ENCODE measurements at regions not wholly inside any gene's neighbourhood (a gene's known extent, or its start where the extent isn't known, plus 50 kb on each side); places are given as distances from the start of the nearest gene placed in this dataset.

DNA sequence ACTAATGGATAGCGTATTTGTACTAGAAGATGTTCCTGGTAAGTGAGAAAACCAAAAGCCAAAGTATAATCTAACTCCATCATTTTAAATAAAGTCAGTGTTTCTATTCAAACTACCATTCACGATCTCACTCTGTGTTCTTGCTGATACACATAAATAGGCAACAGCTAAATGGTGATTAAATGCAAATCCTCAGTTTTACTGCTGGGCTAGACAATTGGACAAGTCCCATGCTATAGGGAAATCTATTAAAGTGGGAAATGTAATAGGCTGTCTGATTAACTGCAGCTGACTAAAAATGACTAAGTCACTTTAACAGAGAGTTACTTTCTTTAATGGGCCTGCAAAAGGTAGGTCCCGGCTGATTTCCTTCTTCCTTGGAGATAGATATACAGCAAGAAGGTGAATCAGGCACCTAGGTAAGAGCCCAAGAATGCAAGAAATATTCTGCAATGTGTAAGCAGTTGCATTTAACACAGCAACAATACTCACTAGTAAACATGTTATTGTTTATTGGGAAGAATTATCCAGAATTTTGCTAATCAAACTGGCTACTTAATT, 298.4 kb downstream of the SLITRK6 start:
- TF ChIP-seq, protein P1, sequence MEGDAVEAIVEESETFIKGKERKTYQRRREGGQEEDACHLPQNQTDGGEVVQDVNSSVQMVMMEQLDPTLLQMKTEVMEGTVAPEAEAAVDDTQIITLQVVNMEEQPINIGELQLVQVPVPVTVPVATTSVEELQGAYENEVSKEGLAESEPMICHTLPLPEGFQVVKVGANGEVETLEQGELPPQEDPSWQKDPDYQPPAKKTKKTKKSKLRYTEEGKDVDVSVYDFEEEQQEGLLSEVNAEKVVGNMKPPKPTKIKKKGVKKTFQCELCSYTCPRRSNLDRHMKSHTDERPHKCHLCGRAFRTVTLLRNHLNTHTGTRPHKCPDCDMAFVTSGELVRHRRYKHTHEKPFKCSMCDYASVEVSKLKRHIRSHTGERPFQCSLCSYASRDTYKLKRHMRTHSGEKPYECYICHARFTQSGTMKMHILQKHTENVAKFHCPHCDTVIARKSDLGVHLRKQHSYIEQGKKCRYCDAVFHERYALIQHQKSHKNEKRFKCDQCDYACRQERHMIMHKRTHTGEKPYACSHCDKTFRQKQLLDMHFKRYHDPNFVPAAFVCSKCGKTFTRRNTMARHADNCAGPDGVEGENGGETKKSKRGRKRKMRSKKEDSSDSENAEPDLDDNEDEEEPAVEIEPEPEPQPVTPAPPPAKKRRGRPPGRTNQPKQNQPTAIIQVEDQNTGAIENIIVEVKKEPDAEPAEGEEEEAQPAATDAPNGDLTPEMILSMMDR (conservative IDR thresholded peaks at IDR 0.05), result no peak
- no peak overlapping the region for H3K27ac ChIP-seq

DNA sequence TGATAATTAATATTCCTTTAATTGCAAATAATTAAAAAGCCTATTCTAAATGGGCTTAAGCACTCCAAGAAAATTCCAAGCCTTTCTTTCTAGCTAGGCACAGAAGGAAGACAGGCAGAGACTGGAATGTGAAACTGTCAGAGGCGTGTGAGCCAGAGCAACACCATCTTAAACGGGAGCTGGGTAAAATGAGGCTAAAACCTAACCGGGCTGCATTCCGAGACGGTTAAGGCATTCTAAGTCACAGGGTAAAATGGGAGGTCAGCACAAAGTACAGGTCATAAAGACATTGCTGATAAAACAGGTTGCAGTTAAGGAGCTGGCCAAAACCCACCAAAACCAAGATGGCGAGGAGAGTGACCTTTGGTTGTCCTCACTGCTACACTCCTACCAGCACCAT, 300.4 kb downstream of the SLITRK6 start:
- TF ChIP-seq, protein P1 (conservative IDR thresholded peaks at IDR 0.05), result no peak
- no peak overlapping the region for H3K27ac ChIP-seq

DNA sequence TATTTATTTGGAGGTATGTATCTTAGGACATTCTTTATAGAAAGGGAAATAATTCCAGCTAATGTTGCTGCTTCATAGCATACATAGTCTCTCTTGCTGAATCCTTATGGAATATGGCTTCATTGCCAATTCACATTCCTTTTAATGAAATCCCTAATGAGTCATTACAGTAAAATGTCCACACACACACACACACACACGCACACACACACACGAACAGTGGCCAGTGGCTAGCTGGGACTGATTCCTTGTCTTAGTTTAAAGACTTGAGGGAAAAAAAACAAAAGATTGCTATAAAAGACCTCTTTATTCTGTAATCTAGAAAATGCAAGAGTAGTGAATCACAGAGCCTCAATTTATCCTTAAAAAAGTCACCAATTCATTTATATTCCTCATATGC, 301.6 kb downstream of the SLITRK6 start:
- TF ChIP-seq, protein P1 (conservative IDR thresholded peaks at IDR 0.05), result no peak
- H3K27ac ChIP-seq, result no peak overlapping the region

DNA sequence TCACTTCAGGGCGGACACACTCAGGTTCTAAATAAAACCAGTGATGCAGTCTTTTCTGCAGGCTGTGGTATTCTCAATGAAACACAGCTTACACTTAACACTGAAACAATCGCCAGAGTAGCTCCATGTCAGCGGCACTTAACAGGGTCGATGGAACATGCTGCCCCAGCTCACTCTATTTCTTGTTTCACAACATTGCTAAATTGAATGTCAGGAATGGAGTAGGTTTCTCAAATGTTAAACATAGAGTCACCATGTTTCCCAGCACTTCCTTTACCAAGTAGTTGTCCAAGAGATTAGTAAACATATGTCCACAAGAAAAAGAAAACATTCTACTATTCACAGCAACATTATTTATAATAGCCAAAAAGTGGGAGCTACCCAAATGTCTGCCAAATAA, 306.9 kb downstream of the SLITRK6 start:
- TF ChIP-seq, protein P1 (conservative IDR thresholded peaks at IDR 0.05), result no peak
- no peak overlapping the region for H3K27ac ChIP-seq

DNA sequence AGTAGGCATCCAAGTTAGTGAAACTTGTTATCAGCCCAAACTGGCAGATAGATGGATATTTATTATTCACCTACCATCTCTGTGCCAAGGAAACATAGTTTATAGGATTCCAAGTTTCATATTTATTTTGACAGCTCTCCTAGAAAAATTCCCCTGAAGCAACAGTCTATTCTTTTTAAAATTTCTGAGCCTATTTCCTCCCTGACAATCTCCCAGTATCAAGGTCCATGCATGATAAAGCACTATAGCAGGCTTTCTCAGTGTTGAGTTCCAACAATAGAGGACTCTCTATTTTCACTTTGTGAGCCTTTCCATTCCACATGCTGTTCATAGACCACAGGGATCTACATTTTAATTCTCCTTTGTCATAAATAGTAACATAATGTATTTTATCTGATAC, 312.6 kb downstream of the SLITRK6 start:
- no peak overlapping the region for H3K27ac ChIP-seq
- TF ChIP-seq, protein P1 (conservative IDR thresholded peaks at IDR 0.05), result no peak

DNA sequence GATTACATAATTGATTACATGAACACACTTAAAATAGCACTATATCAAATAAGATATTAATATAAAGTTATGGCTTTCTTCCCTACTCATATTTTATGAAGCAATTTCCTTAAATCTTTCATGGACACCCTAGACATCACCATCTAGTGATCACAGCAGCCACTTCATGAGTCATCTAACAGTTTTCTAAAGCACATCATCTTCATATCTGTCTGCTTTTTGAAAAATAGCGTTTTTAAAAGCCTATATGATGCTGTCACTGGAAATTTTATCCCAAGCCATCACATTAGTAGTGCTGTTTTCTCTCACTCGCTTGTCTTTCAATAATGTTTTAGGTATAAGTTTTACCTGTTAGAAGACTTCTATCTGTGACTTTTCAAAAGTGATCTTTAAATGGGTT, 326.1 kb downstream of the SLITRK6 start:
- no peak overlapping the region for H3K27ac ChIP-seq
- TF ChIP-seq, protein P1 (conservative IDR thresholded peaks at IDR 0.05), result no peak

DNA sequence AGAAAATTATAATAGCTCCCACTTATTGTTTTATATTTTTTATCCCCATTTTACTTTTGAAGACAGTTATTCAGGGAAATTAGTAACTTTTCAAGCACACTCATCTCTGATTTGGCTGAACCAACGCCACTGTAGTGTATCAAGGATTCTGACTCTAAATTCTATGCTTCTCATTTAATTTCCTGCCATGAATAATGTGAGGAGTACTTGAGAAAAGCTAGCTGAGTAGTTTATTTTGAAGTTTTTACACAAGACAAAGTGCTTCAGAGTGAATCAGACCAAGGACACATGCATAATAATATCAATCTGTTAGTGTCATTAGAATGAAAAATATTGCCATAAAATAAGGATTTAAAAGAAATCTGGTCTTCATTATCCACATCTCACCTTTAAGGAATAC, 329.9 kb downstream of the SLITRK6 start:
- TF ChIP-seq, protein P1 (conservative IDR thresholded peaks at IDR 0.05), result no peak
- no peak overlapping the region for H3K27ac ChIP-seq

All from VCaP (cell line).